ENCODE measurements at regions not wholly inside any gene's neighbourhood (a gene's known extent, or its start where the extent isn't known, plus 50 kb on each side); places are given as distances from the start of the nearest gene placed in this dataset.

DNA sequence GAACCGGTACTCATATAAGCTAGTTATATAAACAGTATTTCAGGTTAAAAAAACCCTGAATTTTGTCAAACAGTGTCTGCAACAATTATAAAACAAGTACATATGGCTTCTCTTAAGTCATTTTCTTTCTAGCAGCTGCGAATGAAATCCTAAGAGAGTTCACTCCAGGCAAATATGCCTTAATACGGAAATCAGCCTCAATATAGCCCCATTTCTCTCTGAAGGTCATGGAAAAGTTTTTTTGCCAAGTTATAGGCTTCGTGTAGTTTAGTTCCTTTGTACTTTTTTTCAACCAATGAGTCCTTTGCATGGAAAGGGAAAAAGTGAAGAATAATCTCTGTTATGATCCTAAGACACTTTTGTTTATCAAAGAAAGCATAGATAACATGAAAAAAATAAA lies 848.0 kb upstream of the ACO1 start:
- TF ChIP-seq POLR2A (IDR thresholded peaks at IDR 0.05; ENCODE audit: low read length), result no peak
- no peak for TF ChIP-seq GATA1 (IDR thresholded peaks at IDR 0.05; ENCODE audit: low read depth, low read length)

Measured in erythroblast (primary cell).